ENCODE measurements at regions not wholly inside any gene's neighbourhood (a gene's known extent, or its start where the extent isn't known, plus 50 kb on each side); places are given as distances from the start of the nearest gene placed in this dataset.

DNA sequence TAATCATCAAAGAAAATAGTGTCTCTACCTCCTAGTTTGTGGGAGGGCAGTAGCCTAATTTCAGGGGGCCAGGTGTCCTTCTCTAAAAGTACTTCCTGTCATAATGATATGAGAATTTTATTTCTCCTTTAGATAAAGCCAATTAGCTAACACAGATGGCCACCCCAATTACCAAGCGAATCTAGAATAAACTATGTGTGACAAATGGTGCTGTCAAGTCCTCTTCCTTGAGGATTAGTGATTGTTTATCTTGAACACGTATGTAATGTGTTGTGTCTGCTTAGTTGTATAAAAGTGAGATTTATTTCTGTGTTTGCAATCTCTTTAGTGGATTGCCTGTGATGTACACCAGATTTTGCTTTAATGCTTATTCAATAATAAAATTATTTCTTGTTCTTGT, 1120.0 kb downstream of the SORCS1 start:
- TF ChIP-seq, protein P1, sequence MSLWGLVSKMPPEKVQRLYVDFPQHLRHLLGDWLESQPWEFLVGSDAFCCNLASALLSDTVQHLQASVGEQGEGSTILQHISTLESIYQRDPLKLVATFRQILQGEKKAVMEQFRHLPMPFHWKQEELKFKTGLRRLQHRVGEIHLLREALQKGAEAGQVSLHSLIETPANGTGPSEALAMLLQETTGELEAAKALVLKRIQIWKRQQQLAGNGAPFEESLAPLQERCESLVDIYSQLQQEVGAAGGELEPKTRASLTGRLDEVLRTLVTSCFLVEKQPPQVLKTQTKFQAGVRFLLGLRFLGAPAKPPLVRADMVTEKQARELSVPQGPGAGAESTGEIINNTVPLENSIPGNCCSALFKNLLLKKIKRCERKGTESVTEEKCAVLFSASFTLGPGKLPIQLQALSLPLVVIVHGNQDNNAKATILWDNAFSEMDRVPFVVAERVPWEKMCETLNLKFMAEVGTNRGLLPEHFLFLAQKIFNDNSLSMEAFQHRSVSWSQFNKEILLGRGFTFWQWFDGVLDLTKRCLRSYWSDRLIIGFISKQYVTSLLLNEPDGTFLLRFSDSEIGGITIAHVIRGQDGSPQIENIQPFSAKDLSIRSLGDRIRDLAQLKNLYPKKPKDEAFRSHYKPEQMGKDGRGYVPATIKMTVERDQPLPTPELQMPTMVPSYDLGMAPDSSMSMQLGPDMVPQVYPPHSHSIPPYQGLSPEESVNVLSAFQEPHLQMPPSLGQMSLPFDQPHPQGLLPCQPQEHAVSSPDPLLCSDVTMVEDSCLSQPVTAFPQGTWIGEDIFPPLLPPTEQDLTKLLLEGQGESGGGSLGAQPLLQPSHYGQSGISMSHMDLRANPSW (CRISPR knock-in tag; conservative IDR thresholded peaks at IDR 0.05; ENCODE audit: low read depth): no peak
- TF ChIP-seq, protein P2, sequence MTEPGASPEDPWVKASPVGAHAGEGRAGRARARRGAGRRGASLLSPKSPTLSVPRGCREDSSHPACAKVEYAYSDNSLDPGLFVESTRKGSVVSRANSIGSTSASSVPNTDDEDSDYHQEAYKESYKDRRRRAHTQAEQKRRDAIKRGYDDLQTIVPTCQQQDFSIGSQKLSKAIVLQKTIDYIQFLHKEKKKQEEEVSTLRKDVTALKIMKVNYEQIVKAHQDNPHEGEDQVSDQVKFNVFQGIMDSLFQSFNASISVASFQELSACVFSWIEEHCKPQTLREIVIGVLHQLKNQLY (CRISPR knock-in tag; IDR thresholded peaks at IDR 0.05): no peak
- TF ChIP-seq, protein P3, sequence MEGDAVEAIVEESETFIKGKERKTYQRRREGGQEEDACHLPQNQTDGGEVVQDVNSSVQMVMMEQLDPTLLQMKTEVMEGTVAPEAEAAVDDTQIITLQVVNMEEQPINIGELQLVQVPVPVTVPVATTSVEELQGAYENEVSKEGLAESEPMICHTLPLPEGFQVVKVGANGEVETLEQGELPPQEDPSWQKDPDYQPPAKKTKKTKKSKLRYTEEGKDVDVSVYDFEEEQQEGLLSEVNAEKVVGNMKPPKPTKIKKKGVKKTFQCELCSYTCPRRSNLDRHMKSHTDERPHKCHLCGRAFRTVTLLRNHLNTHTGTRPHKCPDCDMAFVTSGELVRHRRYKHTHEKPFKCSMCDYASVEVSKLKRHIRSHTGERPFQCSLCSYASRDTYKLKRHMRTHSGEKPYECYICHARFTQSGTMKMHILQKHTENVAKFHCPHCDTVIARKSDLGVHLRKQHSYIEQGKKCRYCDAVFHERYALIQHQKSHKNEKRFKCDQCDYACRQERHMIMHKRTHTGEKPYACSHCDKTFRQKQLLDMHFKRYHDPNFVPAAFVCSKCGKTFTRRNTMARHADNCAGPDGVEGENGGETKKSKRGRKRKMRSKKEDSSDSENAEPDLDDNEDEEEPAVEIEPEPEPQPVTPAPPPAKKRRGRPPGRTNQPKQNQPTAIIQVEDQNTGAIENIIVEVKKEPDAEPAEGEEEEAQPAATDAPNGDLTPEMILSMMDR (IDR thresholded peaks at IDR 0.05): no peak
- no peak for TF ChIP-seq ETV6 (CRISPR knock-in tag; IDR thresholded peaks at IDR 0.05)
- TF ChIP-seq ZBTB21 (CRISPR knock-in tag; IDR thresholded peaks at IDR 0.05; ENCODE audit: borderline replicate concordance): no peak
- no peak for TF ChIP-seq ARID4B (CRISPR knock-in tag; IDR thresholded peaks at IDR 0.05; ENCODE audit: borderline replicate concordance)
- no peak for TF ChIP-seq SMAD4 (CRISPR knock-in tag; IDR thresholded peaks at IDR 0.05)
